ENCODE measurements at regions not wholly inside any gene's neighbourhood (a gene's known extent, or its start where the extent isn't known, plus 50 kb on each side); places are given as distances from the start of the nearest gene placed in this dataset.

DNA sequence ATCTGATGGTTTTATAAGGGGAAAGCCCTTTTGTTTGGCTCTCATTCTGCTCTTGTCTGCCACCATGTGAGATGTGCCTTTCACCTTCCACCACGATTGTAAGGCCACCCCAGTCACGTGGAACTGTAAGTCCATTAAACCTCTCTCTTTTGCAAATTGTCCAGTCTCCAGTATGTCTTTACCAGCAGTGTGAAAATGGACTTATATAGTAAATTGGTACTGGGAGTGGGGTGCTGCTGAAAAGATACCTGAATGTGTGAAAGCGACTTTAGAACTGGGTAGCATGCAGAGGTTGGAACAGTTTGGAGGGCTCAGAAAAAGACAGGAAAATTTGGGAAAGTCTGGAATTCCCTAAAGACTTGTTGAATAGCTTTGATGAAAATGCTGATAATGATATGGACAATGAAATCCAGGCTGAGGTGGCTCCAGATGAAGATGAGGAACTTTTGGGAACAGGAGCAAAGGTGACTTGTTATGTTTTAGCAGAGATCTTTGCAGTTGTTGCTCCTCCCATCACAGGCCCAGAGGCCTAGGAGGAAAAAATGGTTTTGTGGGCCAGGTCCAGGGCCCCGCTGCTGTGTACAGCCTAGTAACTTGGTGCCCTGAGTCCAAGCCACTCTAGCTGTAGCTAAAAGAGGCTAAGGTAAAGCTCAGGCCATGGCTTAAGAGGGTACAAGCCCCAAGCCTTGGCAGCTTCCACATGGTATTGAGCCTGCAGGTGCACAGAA is 275.7 kb upstream of the NPSR1 start:
- Mint-ChIP-seq H3K27me3 (no peaks in the 10 kb centered on the region), H3K9me3 (peaks cover 14 to 19% of the 10 kb centered on the region in 2 donors), H3K27ac (no peak overlapping the region), H3K4me3 (no peak overlapping the region), H3K4me1 (no peaks in the 10 kb centered on the region)
- ATAC-seq = no peak
- no peak for DNase-seq

GRCh38 chr7:34385384-34385783 is 272.6 kb upstream of the NPSR1 start:
- DNase-seq (no peak), ATAC-seq (no peak)
- Mint-ChIP-seq H3K4me3 (no peak overlapping the region), H3K27ac (no peak overlapping the region), H3K4me1 (no peaks in the 10 kb centered on the region), H3K9me3 (peaks cover 11 to 14% of the 10 kb centered on the region in 2 donors), H3K27me3 (no peaks in the 10 kb centered on the region)

DNA sequence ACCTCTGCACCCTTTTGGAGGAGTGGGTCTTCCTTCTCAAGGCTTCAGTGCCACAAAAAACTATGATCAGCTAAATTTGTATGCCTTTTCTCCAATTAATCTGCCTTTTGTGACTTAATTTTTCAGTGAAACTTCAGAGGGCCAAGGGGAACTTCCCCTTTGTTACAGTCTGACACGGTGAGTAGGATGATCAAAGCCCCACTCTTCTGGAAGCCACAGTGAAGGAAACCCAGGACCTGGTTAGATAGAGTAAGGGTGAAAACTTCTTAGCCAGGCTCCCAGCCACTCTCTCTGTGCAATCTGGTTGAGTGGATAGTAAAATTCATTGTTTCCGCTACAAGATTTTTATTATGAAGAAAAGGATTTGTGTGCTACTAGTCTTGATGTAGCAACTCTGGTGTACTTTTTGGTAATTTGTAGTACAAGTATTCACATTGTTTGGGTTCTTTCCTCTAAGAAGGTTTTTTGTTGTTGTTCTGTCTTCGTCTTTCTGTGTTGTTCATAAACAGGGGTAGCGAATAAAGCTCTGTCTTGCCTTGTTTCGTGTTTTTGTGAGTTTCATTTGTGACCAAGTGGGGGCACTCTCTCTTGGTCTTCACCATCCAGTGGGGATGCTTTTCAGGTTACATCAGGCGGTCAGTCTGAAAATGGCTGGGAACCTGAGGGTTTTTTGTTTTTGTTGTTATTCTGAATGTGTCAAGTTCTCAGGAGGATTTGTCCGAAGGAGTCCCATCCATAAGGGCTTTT is 268.5 kb upstream of the NPSR1 start:
- Mint-ChIP-seq H3K27ac (no peak overlapping the region), H3K9me3 (no peaks in the 10 kb centered on the region), H3K4me3 (no peak overlapping the region), H3K4me1 (no peaks in the 10 kb centered on the region), H3K27me3 (no peaks in the 10 kb centered on the region)
- ATAC-seq (no peak), DNase-seq (no peak)

GRCh38 chr7:34390103-34390502 is 267.9 kb upstream of the NPSR1 start:
- no peaks in the 10 kb centered on the region for H3K27me3 Mint-ChIP-seq
- H3K27ac Mint-ChIP-seq = no peak overlapping the region
- H3K9me3 Mint-ChIP-seq = no peaks in the 10 kb centered on the region
- no peak overlapping the region for H3K4me3 Mint-ChIP-seq
- no peaks in the 10 kb centered on the region for H3K4me1 Mint-ChIP-seq
- ATAC-seq (no peak), DNase-seq (no peak)

- no peak for DNase-seq
- ATAC-seq = no peak
- no peaks in the 10 kb centered on the region for H3K9me3 Mint-ChIP-seq
- H3K4me1 Mint-ChIP-seq = no peaks in the 10 kb centered on the region
- H3K27ac Mint-ChIP-seq = no peak overlapping the region
- no peaks in the 10 kb centered on the region for H3K27me3 Mint-ChIP-seq
- H3K4me3 Mint-ChIP-seq = no peak overlapping the region
These were observed 265.0 kb upstream of the NPSR1 start for GRCh38 chr7:34392972-34393371.

- ATAC-seq = no peak
- Mint-ChIP-seq H3K9me3 (no peaks in the 10 kb centered on the region), H3K4me3 (no peak overlapping the region), H3K27me3 (no peaks in the 10 kb centered on the region), H3K4me1 (no peaks in the 10 kb centered on the region), H3K27ac (no peak overlapping the region)
- no peak for DNase-seq
These were observed 261.5 kb upstream of the NPSR1 start for GRCh38 chr7:34396437-34397064.

DNA sequence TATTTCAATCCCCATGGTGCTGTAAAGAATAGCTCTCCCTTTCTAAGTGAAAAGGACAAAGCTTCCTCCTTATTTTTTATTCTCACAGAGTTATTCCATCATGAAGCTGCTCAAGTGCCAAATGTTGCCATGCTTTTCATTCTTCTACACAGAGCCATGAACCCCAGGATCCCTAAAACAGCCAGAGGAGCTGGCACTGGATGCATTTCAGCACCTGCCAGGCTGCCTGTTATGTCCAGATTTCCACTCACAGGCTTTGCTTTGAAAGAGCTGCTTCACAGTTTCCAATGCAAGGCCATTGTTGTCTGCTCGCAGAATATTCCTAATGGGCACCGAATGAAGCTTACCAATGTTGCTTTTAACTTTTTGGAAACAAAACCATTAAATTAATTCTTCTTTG is 256.2 kb upstream of the NPSR1 start:
- H3K4me3 Mint-ChIP-seq = no peak overlapping the region
- H3K27ac Mint-ChIP-seq = no peak overlapping the region
- H3K4me1 Mint-ChIP-seq = no peaks in the 10 kb centered on the region
- ATAC-seq (no peak), DNase-seq (no peak)
- H3K9me3 Mint-ChIP-seq = peaks cover 0 to 8% of the 10 kb centered on the region in 2 donors
- no peaks in the 10 kb centered on the region for H3K27me3 Mint-ChIP-seq

GRCh38 chr7:34406848-34407530 is 251.0 kb upstream of the NPSR1 start:
- Mint-ChIP-seq H3K4me1 (no peaks in the 10 kb centered on the region), H3K4me3 (no peak overlapping the region), H3K27ac (no peak overlapping the region), H3K27me3 (no peaks in the 10 kb centered on the region), H3K9me3 (peaks cover 0 to 8% of the 10 kb centered on the region in 2 donors)
- no peak for ATAC-seq
- no peak for DNase-seq

GRCh38 chr7:34407586-34407985 is 250.4 kb upstream of the NPSR1 start:
- no peak for DNase-seq
- Mint-ChIP-seq H3K9me3 (peaks cover 0 to 8% of the 10 kb centered on the region in 2 donors), H3K27me3 (no peaks in the 10 kb centered on the region), H3K4me1 (no peaks in the 10 kb centered on the region), H3K27ac (no peak overlapping the region), H3K4me3 (no peak overlapping the region)
- ATAC-seq = no peak

GRCh38 chr7:34417781-34418180 is 240.2 kb upstream of the NPSR1 start:
- H3K9me3 Mint-ChIP-seq = no peaks in the 10 kb centered on the region
- no peak overlapping the region for H3K27ac Mint-ChIP-seq
- ATAC-seq (no peak), DNase-seq (no peak)
- H3K4me3 Mint-ChIP-seq = no peak overlapping the region
- no peaks in the 10 kb centered on the region for H3K27me3 Mint-ChIP-seq
- H3K4me1 Mint-ChIP-seq = no peaks in the 10 kb centered on the region

GRCh38 chr7:34421526-34421925 is 236.5 kb upstream of the NPSR1 start:
- Mint-ChIP-seq H3K27ac (no peak overlapping the region), H3K9me3 (no peaks in the 10 kb centered on the region), H3K27me3 (no peaks in the 10 kb centered on the region), H3K4me3 (no peak overlapping the region), H3K4me1 (no peaks in the 10 kb centered on the region)
- no peak for DNase-seq
- no peak for ATAC-seq

DNA sequence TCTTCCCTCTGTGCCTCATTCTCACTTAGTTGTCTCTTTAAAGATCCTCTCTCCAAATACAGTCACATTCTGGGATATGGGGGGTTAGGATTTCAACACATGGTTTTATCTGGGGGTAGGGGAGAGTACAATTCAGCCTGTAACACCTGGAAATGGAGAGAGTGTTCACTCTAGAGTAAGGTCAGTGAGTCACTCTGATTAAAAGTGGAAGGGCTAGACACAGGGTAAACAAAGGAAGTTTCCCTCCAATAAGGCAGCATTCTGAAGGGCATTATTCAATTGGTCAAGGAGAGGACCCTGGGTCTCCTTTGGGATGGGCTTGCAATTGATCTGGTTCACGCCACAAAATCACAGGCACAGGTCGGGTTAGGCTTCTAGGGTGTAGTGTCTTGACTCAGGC is 232.8 kb upstream of the NPSR1 start:
- H3K9me3 Mint-ChIP-seq = peaks cover 0 to under 1% of the 10 kb centered on the region in 2 donors
- no peaks in the 10 kb centered on the region for H3K4me1 Mint-ChIP-seq
- no peak overlapping the region for H3K27ac Mint-ChIP-seq
- no peaks in the 10 kb centered on the region for H3K27me3 Mint-ChIP-seq
- no peak overlapping the region for H3K4me3 Mint-ChIP-seq
- DNase-seq (no peak), ATAC-seq (no peak)

GRCh38 chr7:34425631-34426384 is 232.2 kb upstream of the NPSR1 start:
- no peaks in the 10 kb centered on the region for H3K4me1 Mint-ChIP-seq
- H3K27me3 Mint-ChIP-seq = no peaks in the 10 kb centered on the region
- H3K4me3 Mint-ChIP-seq = no peak overlapping the region
- ATAC-seq (no peak), DNase-seq (no peak)
- H3K9me3 Mint-ChIP-seq = peaks cover 5 to 6% of the 10 kb centered on the region in 2 donors
- no peak overlapping the region for H3K27ac Mint-ChIP-seq

DNA sequence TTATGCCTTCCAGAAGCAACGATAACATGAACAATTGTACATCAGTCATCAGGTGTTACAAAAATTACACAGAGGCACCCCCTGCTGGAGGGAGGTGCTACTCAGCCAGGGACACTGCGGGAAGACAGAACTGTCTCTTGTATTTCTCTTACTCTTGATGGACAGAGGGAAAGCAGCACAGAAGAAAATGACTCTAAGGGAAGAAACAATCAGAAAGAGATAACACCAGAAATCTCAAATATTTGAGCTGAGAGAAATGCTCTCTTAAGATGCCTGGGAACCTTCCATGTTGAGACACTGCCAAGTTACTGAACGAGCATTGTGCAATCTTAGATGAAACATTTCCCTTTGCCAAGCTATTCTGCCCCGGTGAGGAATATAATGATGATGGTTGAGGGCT is 227.6 kb upstream of the NPSR1 start:
- no peaks in the 10 kb centered on the region for H3K27me3 Mint-ChIP-seq
- H3K4me3 Mint-ChIP-seq = no peak overlapping the region
- H3K9me3 Mint-ChIP-seq = peaks cover 25 to 39% of the 10 kb centered on the region in 2 donors
- H3K27ac Mint-ChIP-seq = no peak overlapping the region
- DNase-seq (no peak), ATAC-seq (no peak)
- H3K4me1 Mint-ChIP-seq = no peaks in the 10 kb centered on the region

- no peak overlapping the region for H3K4me3 Mint-ChIP-seq
- no peaks in the 10 kb centered on the region for H3K27me3 Mint-ChIP-seq
- H3K4me1 Mint-ChIP-seq = no peaks in the 10 kb centered on the region
- ATAC-seq (no peak), DNase-seq (no peak)
- no peak overlapping the region for H3K27ac Mint-ChIP-seq
- peaks cover 5 to 19% of the 10 kb centered on the region in 2 donors for H3K9me3 Mint-ChIP-seq
These were observed 219.6 kb upstream of the NPSR1 start for GRCh38 chr7:34438436-34438835.
